ENCODE measurements at regions not wholly inside any gene's neighbourhood (a gene's known extent, or its start where the extent isn't known, plus 50 kb on each side); places are given as distances from the start of the nearest gene placed in this dataset.

DNA sequence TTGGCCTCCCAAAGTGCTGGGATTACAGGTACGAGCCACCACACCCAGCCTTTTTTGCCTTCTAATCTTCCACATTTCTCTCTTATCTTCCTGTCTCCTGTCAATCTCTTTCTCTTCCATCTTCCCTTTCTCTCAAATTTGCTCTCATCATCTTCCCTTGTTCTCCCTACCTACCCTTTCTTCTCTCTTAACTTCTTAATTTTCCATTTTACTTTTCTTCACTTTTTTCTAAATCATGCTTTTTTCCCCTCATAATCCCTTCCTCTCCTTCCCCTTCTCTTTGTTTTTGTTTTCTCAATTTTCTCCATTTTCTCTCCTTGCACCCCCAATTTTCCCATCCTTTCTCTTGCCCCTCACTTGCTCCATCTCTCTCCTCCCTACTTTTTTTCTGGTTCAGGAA is 545.7 kb downstream of the OMA1 start (continued):
- TF ChIP-seq EZH2phosphoT487 (IDR thresholded peaks at IDR 0.05; ENCODE audit: borderline replicate concordance, low read depth) (no peak), RFX5 (IDR thresholded peaks at IDR 0.05; ENCODE audit: low read length) (no peak), YY1 (IDR thresholded peaks at IDR 0.05; ENCODE audit: low read depth) (no peak)

DNA sequence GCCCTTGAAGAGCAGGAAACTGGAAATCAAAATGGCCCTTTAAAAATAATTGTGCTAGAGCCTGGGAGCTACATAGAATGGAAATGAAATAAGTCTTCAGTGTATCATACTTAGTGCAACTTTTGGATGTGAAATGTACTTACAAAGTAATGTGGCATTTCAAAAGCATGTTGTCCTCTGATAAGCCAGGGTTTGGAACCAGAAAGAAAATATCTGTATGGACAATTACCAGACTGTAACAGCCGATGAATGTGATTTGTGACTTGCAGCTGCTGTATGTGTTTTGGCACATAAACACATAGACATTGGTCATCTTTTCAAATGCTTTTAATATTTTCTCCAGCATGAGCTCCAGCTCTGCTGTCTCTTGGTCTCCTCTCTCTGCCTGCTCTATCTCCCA is 546.4 kb downstream of the OMA1 start:
- Histone ChIP-seq H3K4me1 (ENCODE audit: control insufficient read depth in 1 of 2, insufficient read depth in 2 of 2, low read depth in 1 of 2, low read length in 1 of 2) (no peaks in the 10 kb centered on the region), H2AFZ (ENCODE audit: low read depth) (no peak overlapping the region), H3K9ac (no peak overlapping the region), H3K9me2 (no peaks in the 10 kb centered on the region), H4K20me1 (ENCODE audit: insufficient read depth) (no peaks in the 10 kb centered on the region), H3K4me3 (ENCODE audit: low read depth in 2 of 2, low read length in 1 of 2) (no peak overlapping the region), H3K9me3 (no peaks in the 10 kb centered on the region), H3K36me3 (replicated peaks in 1 of 2; ENCODE audit: control insufficient read depth in 1 of 2, insufficient read depth in 2 of 2, low read length in 1 of 2) (no peaks in the 10 kb centered on the region), H3K27ac (ENCODE audit: low read depth in 2 of 2, low read length in 1 of 2) (no peak overlapping the region), H3K79me2 (ENCODE audit: insufficient read depth) (no peaks in the 10 kb centered on the region), H3F3A (replicated peaks; ENCODE audit: insufficient read depth) (no peaks in the 10 kb centered on the region), H3K27me3 (ENCODE audit: insufficient read depth) (no peaks in the 10 kb centered on the region), H3K4me2 (no peak overlapping the region)
- POLR2A ChIA-PET, result no interaction called here
- 55% methylated on average over 1 of the region's 1 CpG for WGBS (ENCODE audit: low lambda C conversion rate)
- CTCF ChIA-PET, result interaction anchor here (1.5 kb wide), 1 partner anchor 24 kb away, joined by 4 read pairs; no protein-coding TSS in a partner anchor
- TF ChIP-seq, protein P1, sequence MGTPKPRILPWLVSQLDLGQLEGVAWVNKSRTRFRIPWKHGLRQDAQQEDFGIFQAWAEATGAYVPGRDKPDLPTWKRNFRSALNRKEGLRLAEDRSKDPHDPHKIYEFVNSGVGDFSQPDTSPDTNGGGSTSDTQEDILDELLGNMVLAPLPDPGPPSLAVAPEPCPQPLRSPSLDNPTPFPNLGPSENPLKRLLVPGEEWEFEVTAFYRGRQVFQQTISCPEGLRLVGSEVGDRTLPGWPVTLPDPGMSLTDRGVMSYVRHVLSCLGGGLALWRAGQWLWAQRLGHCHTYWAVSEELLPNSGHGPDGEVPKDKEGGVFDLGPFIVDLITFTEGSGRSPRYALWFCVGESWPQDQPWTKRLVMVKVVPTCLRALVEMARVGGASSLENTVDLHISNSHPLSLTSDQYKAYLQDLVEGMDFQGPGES (IDR thresholded peaks at IDR 0.05; ENCODE audit: low read depth, low read length), result no peak
- TF ChIP-seq FOSL2 (IDR thresholded peaks at IDR 0.05; ENCODE audit: borderline replicate concordance, low read depth) (no peak), TEAD4 (IDR thresholded peaks at IDR 0.05; ENCODE audit: borderline replicate concordance, insufficient read depth) (no peak), JUND (IDR thresholded peaks at IDR 0.05) (no peak), EP300 (IDR thresholded peaks at IDR 0.05; ENCODE audit: borderline replicate concordance in 1 of 2, low read depth in 1 of 2, low read length in 1 of 2) (no peak), CHD2 (IDR thresholded peaks at IDR 0.05; ENCODE audit: low read length, partially characterized antibody) (no peak), RXRA (IDR thresholded peaks at IDR 0.05; ENCODE audit: borderline replicate concordance, low read depth) (no peak)
- TF ChIP-seq, protein P2, sequence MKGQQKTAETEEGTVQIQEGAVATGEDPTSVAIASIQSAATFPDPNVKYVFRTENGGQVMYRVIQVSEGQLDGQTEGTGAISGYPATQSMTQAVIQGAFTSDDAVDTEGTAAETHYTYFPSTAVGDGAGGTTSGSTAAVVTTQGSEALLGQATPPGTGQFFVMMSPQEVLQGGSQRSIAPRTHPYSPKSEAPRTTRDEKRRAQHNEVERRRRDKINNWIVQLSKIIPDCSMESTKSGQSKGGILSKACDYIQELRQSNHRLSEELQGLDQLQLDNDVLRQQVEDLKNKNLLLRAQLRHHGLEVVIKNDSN (IDR thresholded peaks at IDR 0.05; ENCODE audit: borderline replicate concordance, low read depth), result no peak
- TF ChIP-seq, protein P3, sequence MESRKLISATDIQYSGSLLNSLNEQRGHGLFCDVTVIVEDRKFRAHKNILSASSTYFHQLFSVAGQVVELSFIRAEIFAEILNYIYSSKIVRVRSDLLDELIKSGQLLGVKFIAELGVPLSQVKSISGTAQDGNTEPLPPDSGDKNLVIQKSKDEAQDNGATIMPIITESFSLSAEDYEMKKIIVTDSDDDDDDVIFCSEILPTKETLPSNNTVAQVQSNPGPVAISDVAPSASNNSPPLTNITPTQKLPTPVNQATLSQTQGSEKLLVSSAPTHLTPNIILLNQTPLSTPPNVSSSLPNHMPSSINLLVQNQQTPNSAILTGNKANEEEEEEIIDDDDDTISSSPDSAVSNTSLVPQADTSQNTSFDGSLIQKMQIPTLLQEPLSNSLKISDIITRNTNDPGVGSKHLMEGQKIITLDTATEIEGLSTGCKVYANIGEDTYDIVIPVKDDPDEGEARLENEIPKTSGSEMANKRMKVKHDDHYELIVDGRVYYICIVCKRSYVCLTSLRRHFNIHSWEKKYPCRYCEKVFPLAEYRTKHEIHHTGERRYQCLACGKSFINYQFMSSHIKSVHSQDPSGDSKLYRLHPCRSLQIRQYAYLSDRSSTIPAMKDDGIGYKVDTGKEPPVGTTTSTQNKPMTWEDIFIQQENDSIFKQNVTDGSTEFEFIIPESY (IDR thresholded peaks at IDR 0.05; ENCODE audit: borderline replicate concordance, low read depth), result no peak
- TF ChIP-seq, protein P4, sequence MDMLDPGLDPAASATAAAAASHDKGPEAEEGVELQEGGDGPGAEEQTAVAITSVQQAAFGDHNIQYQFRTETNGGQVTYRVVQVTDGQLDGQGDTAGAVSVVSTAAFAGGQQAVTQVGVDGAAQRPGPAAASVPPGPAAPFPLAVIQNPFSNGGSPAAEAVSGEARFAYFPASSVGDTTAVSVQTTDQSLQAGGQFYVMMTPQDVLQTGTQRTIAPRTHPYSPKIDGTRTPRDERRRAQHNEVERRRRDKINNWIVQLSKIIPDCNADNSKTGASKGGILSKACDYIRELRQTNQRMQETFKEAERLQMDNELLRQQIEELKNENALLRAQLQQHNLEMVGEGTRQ (IDR thresholded peaks at IDR 0.05; ENCODE audit: borderline replicate concordance, low read depth, low read length), result no peak
- no peak for DNase-seq

Measured in SK-N-SH (cell line).